ENCODE measurements at regions not wholly inside any gene's neighbourhood (a gene's known extent, or its start where the extent isn't known, plus 50 kb on each side); places are given as distances from the start of the nearest gene placed in this dataset.

GRCh38 chr3:102169915-102170479 is 264.8 kb upstream of the ZPLD1 start:
- TF ChIP-seq, protein P1, sequence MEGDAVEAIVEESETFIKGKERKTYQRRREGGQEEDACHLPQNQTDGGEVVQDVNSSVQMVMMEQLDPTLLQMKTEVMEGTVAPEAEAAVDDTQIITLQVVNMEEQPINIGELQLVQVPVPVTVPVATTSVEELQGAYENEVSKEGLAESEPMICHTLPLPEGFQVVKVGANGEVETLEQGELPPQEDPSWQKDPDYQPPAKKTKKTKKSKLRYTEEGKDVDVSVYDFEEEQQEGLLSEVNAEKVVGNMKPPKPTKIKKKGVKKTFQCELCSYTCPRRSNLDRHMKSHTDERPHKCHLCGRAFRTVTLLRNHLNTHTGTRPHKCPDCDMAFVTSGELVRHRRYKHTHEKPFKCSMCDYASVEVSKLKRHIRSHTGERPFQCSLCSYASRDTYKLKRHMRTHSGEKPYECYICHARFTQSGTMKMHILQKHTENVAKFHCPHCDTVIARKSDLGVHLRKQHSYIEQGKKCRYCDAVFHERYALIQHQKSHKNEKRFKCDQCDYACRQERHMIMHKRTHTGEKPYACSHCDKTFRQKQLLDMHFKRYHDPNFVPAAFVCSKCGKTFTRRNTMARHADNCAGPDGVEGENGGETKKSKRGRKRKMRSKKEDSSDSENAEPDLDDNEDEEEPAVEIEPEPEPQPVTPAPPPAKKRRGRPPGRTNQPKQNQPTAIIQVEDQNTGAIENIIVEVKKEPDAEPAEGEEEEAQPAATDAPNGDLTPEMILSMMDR (IDR thresholded peaks at IDR 0.05) = no peak
- TF ChIP-seq POLR2A (IDR thresholded peaks at IDR 0.05) = no peak

Measured in right lobe of liver (tissue), 4 donors.